ENCODE measurements at regions not wholly inside any gene's neighbourhood (a gene's known extent, or its start where the extent isn't known, plus 50 kb on each side); places are given as distances from the start of the nearest gene placed in this dataset.

DNA sequence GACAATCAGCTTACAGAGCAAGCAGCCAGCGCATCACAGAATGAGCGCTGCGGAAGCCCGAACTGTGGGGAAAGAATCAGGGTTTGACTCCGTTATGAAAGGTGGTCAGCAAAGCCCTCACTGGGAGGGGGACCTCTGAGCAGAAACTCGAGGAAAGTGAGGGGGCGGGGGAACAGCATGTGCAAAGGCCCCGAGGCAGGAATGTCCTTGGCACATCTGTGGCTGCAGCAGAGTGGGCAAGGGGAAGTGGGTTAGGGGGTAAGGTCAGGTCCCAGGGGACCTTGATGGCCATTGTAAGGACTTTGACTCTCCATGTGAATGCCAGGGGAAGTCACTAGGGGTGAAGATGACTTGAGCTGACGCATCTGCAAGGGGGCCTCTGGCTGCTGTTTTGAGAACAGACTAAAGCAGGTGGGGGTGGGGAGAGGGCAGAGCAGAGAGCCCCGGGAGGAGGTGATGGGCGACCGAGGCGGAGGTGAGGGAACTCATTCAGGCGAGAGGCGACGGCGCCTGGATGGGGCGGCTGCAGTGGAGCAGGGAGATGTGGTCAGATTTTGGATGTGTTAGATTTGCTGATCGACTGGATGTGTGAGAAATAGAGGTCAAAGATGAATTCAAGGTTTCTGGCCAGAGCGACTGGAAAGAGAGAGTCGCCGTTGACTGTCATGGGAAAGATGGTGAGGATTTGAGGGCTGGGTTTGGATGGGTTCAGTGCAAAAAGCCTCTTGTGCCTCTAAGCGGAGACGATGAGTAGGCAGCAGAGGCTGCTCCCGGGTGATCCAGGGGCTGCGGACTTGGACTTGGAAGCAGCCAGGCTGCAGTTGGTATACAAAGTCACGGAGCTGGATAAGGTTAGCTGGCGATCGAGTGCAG lies 108.0 kb upstream of the ZBTB40 start:
- TF ChIP-seq, protein P1, sequence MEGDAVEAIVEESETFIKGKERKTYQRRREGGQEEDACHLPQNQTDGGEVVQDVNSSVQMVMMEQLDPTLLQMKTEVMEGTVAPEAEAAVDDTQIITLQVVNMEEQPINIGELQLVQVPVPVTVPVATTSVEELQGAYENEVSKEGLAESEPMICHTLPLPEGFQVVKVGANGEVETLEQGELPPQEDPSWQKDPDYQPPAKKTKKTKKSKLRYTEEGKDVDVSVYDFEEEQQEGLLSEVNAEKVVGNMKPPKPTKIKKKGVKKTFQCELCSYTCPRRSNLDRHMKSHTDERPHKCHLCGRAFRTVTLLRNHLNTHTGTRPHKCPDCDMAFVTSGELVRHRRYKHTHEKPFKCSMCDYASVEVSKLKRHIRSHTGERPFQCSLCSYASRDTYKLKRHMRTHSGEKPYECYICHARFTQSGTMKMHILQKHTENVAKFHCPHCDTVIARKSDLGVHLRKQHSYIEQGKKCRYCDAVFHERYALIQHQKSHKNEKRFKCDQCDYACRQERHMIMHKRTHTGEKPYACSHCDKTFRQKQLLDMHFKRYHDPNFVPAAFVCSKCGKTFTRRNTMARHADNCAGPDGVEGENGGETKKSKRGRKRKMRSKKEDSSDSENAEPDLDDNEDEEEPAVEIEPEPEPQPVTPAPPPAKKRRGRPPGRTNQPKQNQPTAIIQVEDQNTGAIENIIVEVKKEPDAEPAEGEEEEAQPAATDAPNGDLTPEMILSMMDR (IDR thresholded peaks at IDR 0.05) = no peak
- TF ChIP-seq POLR2A (IDR thresholded peaks at IDR 0.05) = no peak
- no peak for TF ChIP-seq EP300 (IDR thresholded peaks at IDR 0.05)
- no peak for TF ChIP-seq POLR2AphosphoS5 (IDR thresholded peaks at IDR 0.05)

Data from gastroesophageal sphincter (tissue), 3 donors.